Activated CD4-positive, alpha-beta T cell treated with anti-CD3 and anti-CD28 coated beads, Interleukin-2, amount 10 ng/mL, durations not matched to agents 7 days and 5 days (primary cell): ENCODE measurements at regions not wholly inside any gene's neighbourhood (a gene's known extent, or its start where the extent isn't known, plus 50 kb on each side); places are given as distances from the start of the nearest gene placed in this dataset.

Experiments
- CTCF ChIA-PET: fragments of 350-600 bp; sonication (Branson Sonifier 250); formaldehyde crosslinking; loops from one replicate; lab custom pipeline; 2021; ENCODE audit warnings: antibody characterized with exemption; lab: Charles Lee
- POLR2A ChIA-PET: fragments of 350-600 bp; sonication (Branson Sonifier 250); formaldehyde crosslinking; loops from one replicate; lab custom pipeline; 2021; ENCODE audit warnings: antibody characterized with exemption; lab: Charles Lee
- DNase-seq: peaks from one replicate; pipeline ENCODE4 v3.0.0-alpha.2; 2020
- H3K27ac Mint-ChIP-seq: one replicate; pipeline ENCODE4 v1.8.0; 2021; ENCODE audit warnings: mild to moderate bottlenecking, moderate library complexity, mixed read lengths
- H3K27me3 Mint-ChIP-seq: one replicate; pipeline ENCODE4 v1.8.0; 2021; ENCODE audit warnings: mixed read lengths
- H3K36me3 Mint-ChIP-seq: one replicate; pipeline ENCODE4 v1.8.0; 2021; ENCODE audit warnings: low read depth, mixed read lengths
- H3K4me1 Mint-ChIP-seq: one replicate; pipeline ENCODE4 v1.8.0; 2021; ENCODE audit warnings: mixed read lengths
- H3K4me3 Mint-ChIP-seq: one replicate; pipeline ENCODE4 v1.8.0; 2021; ENCODE audit warnings: mild to moderate bottlenecking, moderate library complexity, mixed read lengths
- H3K9me3 Mint-ChIP-seq: one replicate; pipeline ENCODE4 v1.8.0; 2021; ENCODE audit warnings: mixed read lengths

DNA sequence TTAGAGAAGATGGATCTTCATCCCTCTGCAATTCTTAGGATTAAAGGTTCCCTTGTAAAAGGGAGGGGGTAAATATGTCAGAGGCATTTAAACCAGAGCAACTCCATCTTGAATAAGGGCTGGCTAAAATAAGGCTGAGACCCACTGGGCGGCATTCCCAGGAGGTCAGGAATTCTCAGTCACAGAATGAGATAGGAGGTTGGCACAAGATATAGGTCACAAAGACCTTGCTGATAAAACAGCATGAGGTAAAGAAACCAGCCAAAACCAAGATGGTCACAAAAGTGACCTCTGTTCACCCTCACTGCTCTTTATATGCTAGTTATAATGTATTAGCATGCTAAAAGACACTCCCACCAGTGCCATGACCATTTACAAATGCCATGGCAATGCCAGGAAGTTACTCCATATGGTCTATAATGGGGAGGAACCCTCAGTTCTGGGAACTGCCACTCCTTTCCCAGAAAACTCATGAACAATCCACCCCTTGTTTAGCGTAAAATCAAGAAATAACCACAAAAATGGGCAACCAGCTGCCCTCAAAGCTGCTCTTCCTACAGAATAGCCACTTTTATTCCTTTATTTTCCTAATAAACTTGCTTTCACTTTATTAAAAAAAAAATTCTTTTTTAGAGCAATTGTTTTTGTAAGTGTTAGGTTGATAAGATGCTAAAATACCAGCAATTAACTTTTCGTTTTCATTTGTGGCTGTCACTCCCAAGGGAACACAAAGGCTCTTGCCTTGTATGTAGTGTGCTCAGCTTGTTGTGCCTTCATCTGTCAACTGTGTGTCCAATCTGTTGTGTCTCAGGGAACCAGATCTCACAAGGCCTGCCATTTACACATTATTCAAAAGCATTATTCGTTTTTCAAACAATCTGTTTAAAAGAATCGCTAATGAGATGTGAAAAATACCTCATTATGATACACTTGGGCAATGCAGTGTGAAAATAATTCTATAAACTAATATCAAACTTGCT, 205.2 kb upstream of the RGPD4 start:
- Mint-ChIP-seq H3K4me1 (no peaks in the 10 kb centered on the region), H3K9me3 (peaks cover 19% of the 10 kb centered on the region), H3K36me3 (no peaks in the 10 kb centered on the region), H3K4me3 (no peak overlapping the region), H3K27me3 (no peaks in the 10 kb centered on the region), H3K27ac (no peak overlapping the region)
- POLR2A ChIA-PET = no interaction called here
- CTCF ChIA-PET = no interaction called here
- DNase-seq = no peak

DNA sequence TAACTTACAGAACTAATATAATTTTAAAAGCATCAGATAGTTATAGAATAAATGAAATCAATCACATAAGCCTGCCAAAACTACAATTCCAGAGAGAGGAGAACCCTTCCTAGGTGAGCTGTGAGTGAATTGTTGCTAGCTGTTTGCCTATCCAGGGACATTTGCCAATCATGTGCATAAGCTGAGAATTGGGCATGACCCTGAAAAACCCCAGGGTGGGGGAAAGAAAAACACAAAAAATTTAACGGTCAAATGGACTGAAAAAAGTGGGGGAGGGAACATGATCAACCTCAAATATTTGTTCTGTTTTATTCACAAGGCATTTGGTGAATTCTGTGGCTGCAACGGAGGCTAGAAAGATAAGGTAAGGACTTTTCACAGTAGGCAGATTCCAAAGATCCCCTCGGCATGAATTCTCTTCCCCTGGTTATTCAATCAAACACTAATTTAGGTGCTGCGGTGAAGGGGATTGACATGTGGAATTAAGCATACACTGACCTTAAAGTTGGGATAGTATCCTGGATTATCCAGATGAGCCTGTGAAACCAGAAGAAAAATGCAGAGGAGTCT, 203.9 kb upstream of the RGPD4 start:
- Mint-ChIP-seq H3K27me3 (no peaks in the 10 kb centered on the region), H3K9me3 (peaks cover 21% of the 10 kb centered on the region), H3K4me3 (no peak overlapping the region), H3K4me1 (no peaks in the 10 kb centered on the region), H3K27ac (no peak overlapping the region), H3K36me3 (no peaks in the 10 kb centered on the region)
- ChIA-PET CTCF (no interaction called here), POLR2A (no interaction called here)
- no peak for DNase-seq

- CTCF ChIA-PET = no interaction called here
- Mint-ChIP-seq H3K4me3 (no peak overlapping the region), H3K27ac (no peak overlapping the region), H3K27me3 (no peaks in the 10 kb centered on the region), H3K9me3 (peaks cover 18% of the 10 kb centered on the region), H3K36me3 (no peaks in the 10 kb centered on the region), H3K4me1 (no peaks in the 10 kb centered on the region)
- POLR2A ChIA-PET = no interaction called here
- no peak for DNase-seq
Observed at GRCh38 chr2:107625982-107626381, 200.7 kb upstream of the RGPD4 start.

DNA sequence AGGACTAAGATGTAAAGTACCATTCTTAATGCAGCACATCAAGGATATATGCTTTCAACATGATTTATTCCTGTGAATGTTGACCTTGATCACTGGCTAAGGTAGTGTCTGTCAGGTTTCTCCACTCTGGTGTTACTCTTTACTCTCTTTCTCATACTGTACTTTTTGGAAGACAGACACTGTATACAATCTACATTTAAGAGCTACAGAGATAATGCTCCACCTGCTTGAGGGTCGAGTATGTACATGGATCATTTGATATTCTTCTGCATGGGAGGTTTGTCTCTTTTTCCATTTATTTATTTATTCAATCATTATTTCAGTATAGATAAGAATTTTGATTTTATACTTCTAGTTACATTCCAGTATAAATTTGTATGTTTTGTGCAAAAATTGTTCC, 199.5 kb upstream of the RGPD4 start:
- Mint-ChIP-seq H3K4me3 (no peak overlapping the region), H3K36me3 (no peaks in the 10 kb centered on the region), H3K27me3 (no peaks in the 10 kb centered on the region), H3K9me3 (peaks cover 16% of the 10 kb centered on the region), H3K4me1 (no peaks in the 10 kb centered on the region), H3K27ac (no peak overlapping the region)
- ChIA-PET CTCF (no interaction called here), POLR2A (no interaction called here)
- no peak for DNase-seq

DNA sequence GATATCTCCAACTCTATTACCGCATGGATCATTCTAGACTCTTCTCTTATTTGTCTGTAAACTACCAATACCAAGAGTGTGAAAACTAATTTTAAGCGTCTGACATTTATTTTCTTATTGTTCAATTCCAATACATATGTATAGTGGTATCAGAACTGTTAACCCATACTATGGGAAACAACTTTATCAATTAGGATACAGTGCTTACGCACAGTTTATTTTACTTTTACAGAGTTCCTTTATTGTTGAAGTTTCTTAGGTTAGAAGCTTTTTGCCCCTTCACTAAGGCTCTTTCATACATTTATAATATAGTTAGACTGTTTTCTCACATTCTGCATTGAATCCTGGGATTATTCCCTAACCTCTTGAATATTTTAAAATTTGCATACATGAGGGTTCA, 198.8 kb upstream of the RGPD4 start:
- Mint-ChIP-seq H3K27ac (no peak overlapping the region), H3K4me1 (no peaks in the 10 kb centered on the region), H3K27me3 (no peaks in the 10 kb centered on the region), H3K9me3 (peaks cover 19% of the 10 kb centered on the region), H3K36me3 (no peaks in the 10 kb centered on the region), H3K4me3 (no peak overlapping the region)
- DNase-seq = no peak
- ChIA-PET CTCF (no interaction called here), POLR2A (no interaction called here)

- Mint-ChIP-seq H3K4me3 (no peak overlapping the region), H3K4me1 (no peaks in the 10 kb centered on the region), H3K36me3 (no peaks in the 10 kb centered on the region), H3K9me3 (peaks cover 11% of the 10 kb centered on the region), H3K27me3 (no peaks in the 10 kb centered on the region), H3K27ac (no peak overlapping the region)
- DNase-seq = no peak
- ChIA-PET POLR2A (no interaction called here), CTCF (no interaction called here)
Observed at GRCh38 chr2:107633580-107634147, 193.0 kb upstream of the RGPD4 start.

- no peak overlapping the region for H3K27ac Mint-ChIP-seq
- peaks cover 8% of the 10 kb centered on the region for H3K9me3 Mint-ChIP-seq
- no peaks in the 10 kb centered on the region for H3K4me1 Mint-ChIP-seq
- no peaks in the 10 kb centered on the region for H3K27me3 Mint-ChIP-seq
- CTCF ChIA-PET = no interaction called here
- POLR2A ChIA-PET = no interaction called here
- no peak overlapping the region for H3K4me3 Mint-ChIP-seq
- H3K36me3 Mint-ChIP-seq = no peaks in the 10 kb centered on the region
- DNase-seq = no peak
Observed at GRCh38 chr2:107634172-107634571, 192.5 kb upstream of the RGPD4 start.

GRCh38 chr2:107635883-107636282, 190.8 kb upstream of the RGPD4 start:
- no peak for DNase-seq
- H3K4me1 Mint-ChIP-seq = no peaks in the 10 kb centered on the region
- POLR2A ChIA-PET = no interaction called here
- no peak overlapping the region for H3K4me3 Mint-ChIP-seq
- CTCF ChIA-PET = no interaction called here
- peaks cover 8% of the 10 kb centered on the region for H3K9me3 Mint-ChIP-seq
- no peak overlapping the region for H3K27ac Mint-ChIP-seq
- H3K36me3 Mint-ChIP-seq = no peaks in the 10 kb centered on the region
- H3K27me3 Mint-ChIP-seq = no peaks in the 10 kb centered on the region

- no peak for DNase-seq
- Mint-ChIP-seq H3K4me3 (no peak overlapping the region), H3K4me1 (no peaks in the 10 kb centered on the region), H3K36me3 (no peaks in the 10 kb centered on the region), H3K9me3 (peaks cover 14% of the 10 kb centered on the region), H3K27ac (no peak overlapping the region), H3K27me3 (no peaks in the 10 kb centered on the region)
- ChIA-PET POLR2A (no interaction called here), CTCF (no interaction called here)
Observed at GRCh38 chr2:107645586-107645985, 181.1 kb upstream of the RGPD4 start.

GRCh38 chr2:107648781-107649404, 177.8 kb upstream of the RGPD4 start:
- DNase-seq = no peak
- H3K4me1 Mint-ChIP-seq = no peaks in the 10 kb centered on the region
- no peaks in the 10 kb centered on the region for H3K27me3 Mint-ChIP-seq
- no peaks in the 10 kb centered on the region for H3K36me3 Mint-ChIP-seq
- no peak overlapping the region for H3K27ac Mint-ChIP-seq
- H3K4me3 Mint-ChIP-seq = no peak overlapping the region
- peaks cover 8% of the 10 kb centered on the region for H3K9me3 Mint-ChIP-seq
- CTCF ChIA-PET = no interaction called here
- POLR2A ChIA-PET = no interaction called here

DNA sequence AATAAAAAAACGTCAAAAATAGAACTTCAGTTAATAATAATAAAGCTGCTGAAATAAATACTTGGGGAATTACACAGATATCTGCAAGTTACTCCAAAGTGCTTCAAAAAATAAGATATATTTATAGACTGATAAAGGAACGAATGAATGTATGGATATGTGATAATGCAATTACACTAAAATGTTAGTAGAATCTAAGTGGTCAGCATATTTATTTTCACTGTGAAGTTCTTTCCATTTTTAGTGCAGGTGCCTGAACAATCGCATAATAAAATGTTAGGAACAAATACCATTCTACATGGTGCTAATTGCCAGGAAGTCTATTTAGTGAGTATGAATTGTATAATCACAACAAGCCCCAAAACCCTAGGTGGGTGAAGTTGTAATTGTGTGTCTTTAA, 169.6 kb upstream of the RGPD4 start:
- Mint-ChIP-seq H3K27ac (no peak overlapping the region), H3K9me3 (no peaks in the 10 kb centered on the region), H3K27me3 (no peaks in the 10 kb centered on the region), H3K4me1 (no peaks in the 10 kb centered on the region), H3K36me3 (no peaks in the 10 kb centered on the region), H3K4me3 (no peak overlapping the region)
- ChIA-PET CTCF (no interaction called here), POLR2A (no interaction called here)
- no peak for DNase-seq

DNA sequence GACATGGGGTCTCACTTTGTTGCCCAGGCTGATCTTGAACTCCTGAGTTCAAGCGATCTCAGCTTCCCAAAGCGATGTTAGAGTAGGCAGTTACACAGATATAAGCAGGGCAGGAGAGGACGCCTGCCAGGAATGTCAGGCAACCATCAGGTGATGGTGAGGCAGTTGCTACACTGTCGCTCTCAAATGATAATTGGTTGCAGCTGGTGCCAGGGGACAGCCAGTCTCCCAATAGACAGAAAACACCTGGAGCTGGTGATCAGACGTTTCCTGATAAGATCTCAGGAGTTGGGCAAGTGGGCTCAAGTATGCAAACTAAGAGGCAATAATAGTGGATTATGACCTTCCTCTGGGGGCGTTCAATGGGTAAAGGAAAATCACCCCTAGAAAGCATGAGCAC, 163.1 kb upstream of the RGPD4 start:
- Mint-ChIP-seq H3K27ac (no peak overlapping the region), H3K9me3 (no peaks in the 10 kb centered on the region), H3K27me3 (no peaks in the 10 kb centered on the region), H3K4me1 (no peaks in the 10 kb centered on the region), H3K4me3 (no peak overlapping the region), H3K36me3 (no peaks in the 10 kb centered on the region)
- DNase-seq = no peak
- ChIA-PET CTCF (no interaction called here), POLR2A (no interaction called here)

GRCh38 chr2:107669335-107669734, 157.4 kb upstream of the RGPD4 start:
- no peaks in the 10 kb centered on the region for H3K27me3 Mint-ChIP-seq
- DNase-seq = no peak
- peaks cover 10% of the 10 kb centered on the region for H3K9me3 Mint-ChIP-seq
- no peak overlapping the region for H3K27ac Mint-ChIP-seq
- H3K4me3 Mint-ChIP-seq = no peak overlapping the region
- H3K4me1 Mint-ChIP-seq = no peaks in the 10 kb centered on the region
- CTCF ChIA-PET = no interaction called here
- POLR2A ChIA-PET = no interaction called here
- H3K36me3 Mint-ChIP-seq = no peaks in the 10 kb centered on the region
